PC-3 (cell line): ENCODE measurements at regions not wholly inside any gene's neighbourhood (a gene's known extent, or its start where the extent isn't known, plus 50 kb on each side); places are given as distances from the start of the nearest gene placed in this dataset.

Experiments used
- CTCF ChIP-seq: fragments of 300-600 bp; sonication (generic); conservative IDR thresholded peaks from 2 replicates; pipeline ENCODE4 v1.5.1; 2017; ENCODE audit warnings: antibody characterized with exemption, low read depth, mild to moderate bottlenecking, low read length
- EZH2 ChIP-seq: fragments of 300-600 bp; sonication (generic); IDR thresholded peaks from one replicate; pipeline ENCODE4 v1.6.1; 2017; ENCODE audit warnings: antibody characterized with exemption, mild to moderate bottlenecking, low read length; ENCODE audit not compliant: unreplicated experiment

DNA sequence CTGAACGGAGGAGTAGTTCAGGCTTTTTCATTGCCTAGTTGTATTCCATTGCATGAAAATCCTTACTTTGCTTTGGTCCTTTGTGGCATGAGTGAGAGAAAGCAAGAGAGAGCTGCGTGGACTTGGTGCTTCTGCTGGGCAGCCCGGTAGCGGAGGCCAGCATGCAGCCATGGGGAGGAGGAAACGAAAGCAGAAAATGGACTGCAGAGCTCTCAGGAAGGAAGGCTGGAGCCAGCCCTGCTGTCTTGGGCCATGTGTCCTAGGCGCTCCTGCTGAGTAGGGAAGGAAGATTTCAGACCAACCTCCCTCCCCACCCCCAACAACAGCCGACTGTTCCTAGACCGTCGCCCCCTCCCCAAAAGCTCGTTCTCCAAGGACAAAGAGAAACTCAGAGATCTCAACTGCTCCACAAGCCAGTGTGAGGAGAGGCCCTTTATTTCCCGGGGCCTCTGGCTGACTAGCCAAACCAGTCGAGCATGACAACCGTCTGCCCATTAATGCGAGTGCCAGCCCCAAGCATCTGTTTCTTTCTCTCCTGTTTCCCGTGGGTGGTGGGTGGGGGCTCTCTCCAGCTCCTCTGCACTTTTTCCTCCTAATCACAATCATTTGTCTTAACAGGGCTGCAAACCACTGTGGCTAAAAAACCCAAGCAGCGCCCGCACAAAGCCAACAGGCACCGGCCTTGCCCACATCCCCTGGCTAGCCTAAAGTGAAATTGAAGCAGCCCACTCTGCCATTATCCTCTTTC is 66.8 kb upstream of the FZD7 start:
- TF ChIP-seq CTCF (no peak), EZH2 (no peak)
